ENCODE measurements at regions not wholly inside any gene's neighbourhood (a gene's known extent, or its start where the extent isn't known, plus 50 kb on each side); places are given as distances from the start of the nearest gene placed in this dataset.

DNA sequence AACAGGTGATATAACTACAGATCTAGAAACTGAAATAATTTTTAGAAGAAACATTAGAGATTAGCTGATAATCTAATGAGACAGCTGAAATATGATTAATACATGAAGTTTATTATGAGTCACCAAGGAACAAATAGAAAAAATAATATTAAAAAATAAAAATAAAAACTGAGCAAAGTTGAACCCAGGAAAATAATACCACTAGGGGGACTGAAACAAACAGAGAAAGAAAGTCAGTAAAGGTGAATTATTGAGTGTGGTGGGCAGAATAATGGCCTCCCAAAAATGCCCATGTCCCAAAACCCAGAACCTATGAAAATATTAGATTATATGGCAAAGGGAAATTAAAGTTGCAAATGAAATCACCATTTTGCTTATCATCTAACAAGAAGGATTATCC lies 820.7 kb upstream of the INTU start:
- no peak for DNase-seq

- no peak for DNase-seq
These were observed 812.1 kb upstream of the INTU start for GRCh38 chr4:126820631-126821030.

- DNase-seq = no peak
These were observed 811.6 kb upstream of the INTU start for GRCh38 chr4:126821152-126821551.

DNA sequence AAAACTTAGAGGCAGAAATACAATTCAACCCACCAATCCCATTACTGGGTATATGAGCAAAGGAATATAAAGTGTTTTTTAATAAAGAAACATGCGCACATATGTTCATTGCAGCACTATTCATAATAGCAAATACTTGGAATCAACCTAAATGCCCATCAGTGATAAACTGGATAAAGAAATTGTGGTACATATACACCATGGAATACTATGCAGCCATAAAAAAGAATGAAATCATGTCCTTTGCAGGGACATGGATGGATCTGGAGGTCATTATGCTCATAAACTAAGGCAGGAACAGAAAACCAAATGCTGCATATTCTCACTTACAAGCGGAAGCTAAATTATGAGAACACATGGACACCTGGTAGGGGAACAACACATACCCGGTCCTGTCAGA lies 807.7 kb upstream of the INTU start:
- no peak for DNase-seq

GRCh38 chr4:126827669-126828068 lies 805.1 kb upstream of the INTU start:
- no peak for DNase-seq

DNA sequence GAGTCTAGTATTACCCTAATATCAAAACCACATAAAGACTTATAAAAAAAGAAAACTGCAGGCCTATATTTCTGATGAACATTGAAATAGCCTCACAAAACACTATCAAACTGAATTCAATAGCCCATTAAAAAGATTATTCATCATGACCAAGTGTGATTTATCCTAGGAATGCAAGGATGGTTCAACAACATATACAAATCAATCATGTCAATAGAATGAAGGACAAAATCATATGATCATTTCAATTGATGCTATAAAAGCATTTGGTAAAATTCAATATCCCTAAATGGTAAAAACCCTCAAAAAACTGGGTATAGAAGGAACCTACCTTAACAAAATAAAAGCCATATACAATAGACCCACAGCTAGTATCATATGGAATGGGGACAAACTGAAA lies 797.9 kb upstream of the INTU start:
- DNase-seq = no peak

GRCh38 chr4:126838941-126839679 lies 793.6 kb upstream of the INTU start:
- DNase-seq = no peak

- no peak for DNase-seq
These were observed 789.2 kb upstream of the INTU start for GRCh38 chr4:126843492-126844067.

DNA sequence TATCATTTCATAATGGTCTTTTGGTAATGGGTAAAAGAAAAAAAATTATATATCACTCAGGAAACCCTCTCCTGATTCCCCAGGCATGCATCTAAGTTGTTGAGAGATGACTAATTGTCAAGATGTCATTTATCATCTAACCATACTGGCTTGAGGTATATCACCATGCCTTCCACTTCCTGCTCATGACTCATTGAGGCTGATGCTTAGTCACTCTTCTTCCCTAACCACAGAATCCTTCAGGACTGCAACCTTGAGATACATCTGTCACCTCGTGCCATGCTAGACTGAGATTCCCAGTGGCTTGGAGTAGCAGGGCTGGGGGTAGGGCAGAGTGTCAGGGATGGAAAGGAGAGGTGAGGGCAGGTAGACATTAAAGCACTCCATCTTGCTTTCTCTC lies 782.5 kb upstream of the INTU start:
- no peak for DNase-seq

- no peak for DNase-seq
These were observed 781.4 kb upstream of the INTU start for GRCh38 chr4:126851391-126851790.

- DNase-seq = no peak
These were observed 779.0 kb upstream of the INTU start for GRCh38 chr4:126853715-126854114.

- DNase-seq = no peak
These were observed 775.9 kb upstream of the INTU start for GRCh38 chr4:126856906-126857305.

DNA sequence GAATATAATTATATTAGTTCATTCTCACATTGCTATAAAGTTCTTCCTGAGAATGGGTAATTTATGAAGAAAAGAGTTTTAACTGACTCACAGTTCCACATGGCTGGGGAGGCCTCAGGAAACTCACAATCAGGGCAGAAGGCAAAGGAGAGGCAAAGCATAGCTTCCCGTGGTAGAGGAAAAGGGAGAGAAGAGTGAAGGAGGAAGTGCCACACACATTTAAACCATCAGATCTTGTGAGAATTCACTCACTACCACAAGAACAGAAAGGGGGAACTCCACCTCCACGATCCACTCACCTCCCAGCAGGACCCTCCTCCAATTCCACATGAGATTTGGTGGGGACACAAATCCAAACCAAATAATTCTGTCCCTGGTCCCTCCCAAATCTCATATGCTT lies 773.4 kb upstream of the INTU start:
- DNase-seq = no peak

GRCh38 chr4:126859872-126860271 lies 772.9 kb upstream of the INTU start:
- DNase-seq = no peak

GRCh38 chr4:126860308-126860707 lies 772.4 kb upstream of the INTU start:
- no peak for DNase-seq

- DNase-seq = no peak
These were observed 762.8 kb upstream of the INTU start for GRCh38 chr4:126869967-126870366.

GRCh38 chr4:126871810-126872209 lies 760.9 kb upstream of the INTU start:
- no peak for DNase-seq

DNA sequence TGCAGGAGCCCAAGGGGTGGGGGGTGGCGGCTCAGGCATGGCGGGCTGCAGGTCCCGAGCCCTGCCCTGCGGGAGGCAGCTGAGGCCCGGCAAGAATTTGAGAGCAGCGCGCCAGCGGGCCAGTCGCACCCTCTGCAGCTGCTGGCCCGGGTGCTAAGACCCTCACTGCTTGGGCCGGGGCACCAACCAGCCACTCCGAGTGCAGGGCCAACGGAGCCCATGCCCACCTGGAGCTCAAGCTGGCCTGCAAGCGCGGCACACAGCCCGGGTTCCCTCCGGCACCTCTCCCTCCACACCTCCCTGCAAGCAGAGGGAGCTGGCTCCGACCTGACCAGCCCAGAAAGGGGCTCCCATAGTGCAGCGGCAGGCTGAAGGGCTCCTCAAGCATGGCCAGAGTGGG lies 758.2 kb upstream of the INTU start:
- no peak for DNase-seq

GRCh38 chr4:126888968-126889367 lies 743.8 kb upstream of the INTU start:
- no peak for DNase-seq

- DNase-seq = no peak
These were observed 742.4 kb upstream of the INTU start for GRCh38 chr4:126890383-126890782.

DNA sequence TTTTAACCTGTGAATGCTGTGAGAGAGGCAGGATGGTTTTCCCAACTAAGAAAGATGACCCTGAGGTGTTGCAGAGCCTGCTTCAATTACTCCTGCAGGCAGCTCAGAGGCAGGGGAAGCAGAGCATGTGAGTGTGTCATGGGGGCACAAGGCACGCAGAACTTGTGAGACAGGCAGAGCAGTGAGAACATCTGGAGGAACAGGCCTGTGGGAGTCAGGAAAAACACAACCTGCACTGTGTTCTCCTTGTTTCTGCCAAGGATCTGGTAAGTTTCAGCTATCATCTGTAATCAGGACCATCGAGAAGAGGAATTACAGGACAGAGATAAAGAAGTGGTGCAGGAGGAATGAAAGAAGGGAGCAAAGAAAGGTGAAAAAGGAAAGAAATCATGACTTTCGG lies 741.8 kb upstream of the INTU start:
- DNase-seq = no peak

DNA sequence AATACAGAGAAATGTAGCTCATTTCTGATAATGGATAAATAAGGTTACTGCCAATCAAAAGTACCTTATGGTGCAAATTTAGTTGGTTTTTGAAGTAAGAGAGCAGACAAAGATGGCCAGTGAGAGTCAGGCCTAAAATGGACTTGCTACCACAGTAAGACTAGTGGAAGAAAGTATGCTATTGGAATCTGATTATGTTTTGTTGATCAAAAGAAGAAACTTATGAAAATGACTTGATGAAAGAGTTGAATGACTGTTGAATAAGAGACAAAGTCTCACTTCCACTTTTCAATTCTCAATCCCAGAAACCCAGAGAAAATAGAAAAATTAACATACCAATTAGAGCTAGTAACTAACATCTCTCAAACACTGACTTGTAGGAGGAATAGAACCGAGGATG lies 737.8 kb upstream of the INTU start:
- DNase-seq = no peak

DNA sequence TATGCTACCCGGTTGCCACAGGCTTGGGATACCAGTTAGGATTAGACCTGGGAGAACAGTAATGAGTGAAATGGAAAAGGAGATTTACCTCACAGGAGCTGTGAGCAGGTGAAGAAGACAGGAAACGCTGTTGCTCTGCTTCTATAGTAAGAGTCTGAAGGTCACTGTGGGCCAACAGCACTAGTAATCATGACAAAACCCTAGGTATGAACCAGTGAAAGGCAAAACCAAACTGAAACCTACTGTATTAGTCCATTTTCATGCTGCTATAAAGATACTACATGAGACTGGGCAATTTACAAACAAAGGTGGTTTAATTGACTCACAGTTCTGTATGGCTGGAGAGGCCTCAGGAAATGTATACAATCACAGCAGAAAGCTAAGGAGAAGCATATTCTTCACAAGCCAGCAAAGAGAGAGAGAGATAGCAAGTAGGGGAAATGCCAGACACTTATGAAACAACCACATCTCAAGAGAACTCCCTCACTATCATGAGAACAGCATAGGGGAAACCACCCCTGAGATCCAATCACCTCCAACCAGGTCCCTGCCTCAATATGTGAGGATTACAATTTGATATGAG lies 736.7 kb upstream of the INTU start:
- DNase-seq = no peak

DNA sequence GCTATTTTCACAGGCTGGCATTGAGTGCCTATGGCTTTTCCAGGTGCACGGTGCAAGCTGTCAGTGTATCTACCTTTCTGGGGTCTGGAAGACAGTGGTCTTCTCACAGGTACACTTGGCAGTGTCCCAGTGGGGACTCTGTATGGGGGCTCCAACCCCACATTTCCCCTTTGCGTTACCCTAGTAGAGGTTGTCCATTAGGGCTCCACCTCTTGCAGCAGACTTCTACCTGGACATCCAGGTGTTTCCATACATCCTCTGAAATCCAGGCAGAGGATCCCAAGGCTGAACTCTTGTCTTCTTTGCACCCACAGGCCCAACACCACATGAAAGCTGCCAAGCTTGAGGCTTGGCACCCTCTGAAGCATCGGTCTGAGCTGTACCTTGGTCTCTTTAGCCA lies 735.7 kb upstream of the INTU start:
- no peak for DNase-seq

DNA sequence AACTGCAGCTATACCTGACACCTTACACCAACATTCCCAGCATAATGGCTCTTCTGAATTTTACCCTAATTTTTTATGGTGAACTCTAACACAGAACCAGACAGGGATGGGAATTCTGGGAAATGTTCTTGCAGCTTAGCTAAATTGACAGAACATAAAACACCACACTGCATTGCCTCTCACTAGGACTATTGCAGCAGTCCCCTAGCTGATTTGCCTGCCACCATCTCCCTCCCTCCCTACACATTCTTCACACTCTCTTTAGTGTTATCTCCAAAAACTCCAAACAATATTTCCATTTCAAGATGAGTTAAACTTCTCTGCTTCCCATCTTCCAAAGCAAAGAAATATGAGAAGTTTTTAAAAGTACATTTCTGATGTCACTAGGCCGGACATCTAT lies 733.9 kb upstream of the INTU start:
- no peak for DNase-seq

Data from NCI-H2081 (cell line).